H1 (cell line): ENCODE measurements at regions not wholly inside any gene's neighbourhood (a gene's known extent, or its start where the extent isn't known, plus 50 kb on each side); places are given as distances from the start of the nearest gene placed in this dataset.

Source experiments
- CTCF ChIA-PET: fragments of 300-600 bp; sonication (Branson Sonifier 250); formaldehyde crosslinking; loops from one replicate; lab custom pipeline; 2021; ENCODE audit not compliant: partially characterized antibody; lab: Charles Lee
- POLR2A ChIA-PET: fragments of 300-600 bp; sonication (Branson Sonifier 250); formaldehyde crosslinking; loops from one replicate; lab custom pipeline; 2021; ENCODE audit warnings: inconsistent platforms; ENCODE audit not compliant: partially characterized antibody; lab: Charles Lee
- DNase-seq, 2 experiments: peaks; one replicate each; pipeline versions ENCODE4 v3.0.0 to v3.0.0-alpha.2; 2010 to 2022; ENCODE audit warnings: low spot score in 2 of 2, low read depth in 1 of 2, mixed read lengths in 1 of 2
- FAIRE-seq: peaks from 2 replicates; lab custom pipeline; 2011; peaks lifted over from hg19 to GRCh38; lab: Jason Lieb, UNC
- H2AFZ ChIP-seq: 2 replicates; pipeline ENCODE4 v1.8.1; 2012; ENCODE audit warnings: low read length, inconsistent platforms
- H2AK5ac ChIP-seq: 2 replicates; pipeline ENCODE4 v1.6.1; 2013; ENCODE audit warnings: low read depth, low read length
- H2BK120ac ChIP-seq: replicated peaks from 2 replicates; pipeline ENCODE3; 2013; ENCODE audit warnings: low read depth, low read length, inconsistent platforms
- H2BK12ac ChIP-seq: 2 replicates; pipeline ENCODE4 v1.6.1; 2013; ENCODE audit warnings: low read depth, low read length
- H2BK15ac ChIP-seq: 2 replicates; pipeline ENCODE4 v1.6.1; 2013; ENCODE audit warnings: low read length
- H2BK20ac ChIP-seq: 2 replicates; pipeline ENCODE4 v1.6.1; 2013; ENCODE audit warnings: low read length
- H2BK5ac ChIP-seq: 2 replicates; pipeline ENCODE4 v1.6.1; 2013; ENCODE audit warnings: low read depth, low read length
- H3K14ac ChIP-seq: 2 replicates; pipeline ENCODE4 v1.6.1; 2013; ENCODE audit warnings: inconsistent platforms; ENCODE audit not compliant: insufficient read length
- H3K18ac ChIP-seq: 2 replicates; pipeline ENCODE4 v1.6.1; 2013; ENCODE audit warnings: low read length; ENCODE audit errors: extremely low read depth
- H3K23ac ChIP-seq: 2 replicates; pipeline ENCODE4 v1.6.1; 2013; ENCODE audit warnings: inconsistent platforms; ENCODE audit not compliant: insufficient read length
- H3K23me2 ChIP-seq: 2 replicates; pipeline ENCODE4 v1.6.1; 2013; ENCODE audit warnings: low read depth, low read length
- H3K27ac ChIP-seq: 2 replicates; pipeline ENCODE4 v1.6.1; 2011; ENCODE audit warnings: low read depth, low read length, inconsistent platforms
- H3K27me3 ChIP-seq, 4 experiments: replicated peaks in 1 of 4; 1 replicate in 1 of 4; 2 replicates in 3 of 4; pipeline versions ENCODE4 v1.6.1 to v1.8.1; 2011 to 2013; ENCODE audit warnings: low read length in 3 of 4, mild to moderate bottlenecking in 3 of 4, inconsistent platforms in 2 of 4, mixed read lengths in 2 of 4, moderate library complexity in 1 of 4; ENCODE audit not compliant: control insufficient read depth in 3 of 4, insufficient read depth in 3 of 4; ENCODE audit errors: extremely low read depth in 1 of 4
- H3K36me3 ChIP-seq, 4 experiments: 2 replicates each; pipeline versions ENCODE4 v1.6.1 to v1.8.1; 2011 to 2013; ENCODE audit warnings: mild to moderate bottlenecking in 4 of 4, low read length in 3 of 4, moderate library complexity in 2 of 4, control low read depth in 1 of 4, inconsistent platforms in 1 of 4; ENCODE audit not compliant: insufficient read depth in 4 of 4, control insufficient read depth in 2 of 4
- H3K4ac ChIP-seq: replicated peaks from 2 replicates; pipeline ENCODE3; 2013; ENCODE audit warnings: low read length, low read depth, mixed read lengths, inconsistent platforms; ENCODE audit not compliant: insufficient read length
- H3K4me1 ChIP-seq, 4 experiments: replicated peaks in 1 of 4; 1 replicate in 1 of 4; 2 replicates in 3 of 4; pipeline versions ENCODE4 v1.6.1 to v1.8.1; 2011 to 2013; ENCODE audit warnings: low read length in 3 of 4, inconsistent platforms in 2 of 4, mixed read lengths in 1 of 4; ENCODE audit not compliant: insufficient read depth in 4 of 4, control insufficient read depth in 3 of 4
- H3K4me2 ChIP-seq, 2 experiments: 2 replicates each; pipeline versions ENCODE4 v1.6.1 to v1.8.1; 2011 to 2013; ENCODE audit warnings: low read depth in 2 of 2, low read length in 2 of 2, control low read depth in 1 of 2, inconsistent platforms in 1 of 2, mild to moderate bottlenecking in 1 of 2; ENCODE audit not compliant: insufficient read depth in 1 of 2
- H3K4me3 ChIP-seq, 4 experiments: fragments of 200-600, 300-600 bp in 1 of 4; sonication (generic), shearing (Covaris generic), sonication (Bioruptor Twin) in 1 of 4; 2 replicates each; pipeline versions ENCODE4 v1.5.1 to v1.8.1; 2011 to 2016; ENCODE audit warnings: low read length in 4 of 4, low read depth in 3 of 4, control low read depth in 2 of 4, inconsistent platforms in 2 of 4, mild to moderate bottlenecking in 2 of 4, mixed read lengths in 1 of 4, moderate library complexity in 1 of 4; ENCODE audit not compliant: insufficient read depth in 2 of 4; ENCODE audit errors: extremely low read depth in 1 of 4
- H3K56ac ChIP-seq: replicated peaks from 2 replicates; pipeline ENCODE3; 2013; ENCODE audit warnings: low read depth, mild to moderate bottlenecking, mixed read lengths, low read length, inconsistent platforms; ENCODE audit not compliant: insufficient read length
- H3K79me1 ChIP-seq: 2 replicates; pipeline ENCODE4 v1.6.1; 2013; ENCODE audit warnings: low read depth, low read length, control low read depth
- H3K79me2 ChIP-seq, 2 experiments: 2 replicates each; pipeline versions ENCODE4 v1.6.1 to v1.8.1; 2012 to 2013; ENCODE audit warnings: low read length in 2 of 2, mild to moderate bottlenecking in 2 of 2, inconsistent platforms in 1 of 2; ENCODE audit not compliant: insufficient read depth in 2 of 2, control insufficient read depth in 1 of 2
- H3K9ac ChIP-seq, 4 experiments: replicated peaks in 1 of 4; 1 replicate in 1 of 4; 2 replicates in 3 of 4; pipeline versions ENCODE4 v1.6.1 to v1.8.1; 2011 to 2013; ENCODE audit warnings: low read depth in 3 of 4, low read length in 3 of 4, control low read depth in 2 of 4, mild to moderate bottlenecking in 2 of 4, moderate library complexity in 2 of 4, inconsistent platforms in 1 of 4; ENCODE audit errors: extremely low read depth in 1 of 4
- H3K9me3 ChIP-seq, 2 experiments: 2 replicates each; pipeline versions ENCODE4 v1.6.1 to v1.8.1; 2012 to 2013; ENCODE audit warnings: mild to moderate bottlenecking in 2 of 2, moderate library complexity in 2 of 2, control low read depth in 1 of 2, inconsistent platforms in 1 of 2, low read depth in 1 of 2, low read length in 1 of 2, mixed read lengths in 1 of 2; ENCODE audit not compliant: insufficient read depth in 2 of 2
- H4K20me1 ChIP-seq, 2 experiments: replicated peaks in 1 of 2; 2 replicates each; pipeline versions ENCODE3 to v1.8.1; 2011 to 2013; ENCODE audit warnings: inconsistent platforms in 2 of 2, low read length in 2 of 2, mild to moderate bottlenecking in 1 of 2; ENCODE audit not compliant: insufficient read depth in 2 of 2, control insufficient read depth in 1 of 2
- H4K5ac ChIP-seq: 2 replicates; pipeline ENCODE4 v1.6.1; 2013; ENCODE audit warnings: low read length, low read depth, mixed read lengths, inconsistent platforms; ENCODE audit not compliant: insufficient read length
- H4K8ac ChIP-seq: 2 replicates; pipeline ENCODE4 v1.8.0; 2013; ENCODE audit warnings: mild to moderate bottlenecking, moderate library complexity, low read length, inconsistent platforms; ENCODE audit not compliant: insufficient read depth; ENCODE audit errors: extremely low read depth
- H4K91ac ChIP-seq: replicated peaks from 2 replicates; pipeline ENCODE3; 2013; ENCODE audit warnings: low read length, mixed read lengths, inconsistent platforms; ENCODE audit not compliant: insufficient read length
- SUZ12 ChIP-seq: fragments of 200-600 bp; sonication (generic); IDR thresholded peaks from 2 replicates; pipeline ENCODE4 v1.6.1; 2012; ENCODE audit warnings: mild to moderate bottlenecking, inconsistent platforms, low read length, moderate library complexity, mixed read lengths
- WGBS, 2 experiments: shearing (Covaris generic) in 1 of 2; methylation state at CpG; one replicate each; pipeline versions ENCODE4 v1.1.6 to v1.1.7; 2013 to 2015; ENCODE audit warnings: low lambda C conversion rate in 2 of 2, mixed read lengths in 2 of 2, inconsistent platforms in 1 of 2, low coverage in 1 of 2, missing lambda C conversion rate in 1 of 2; ENCODE audit not compliant: insufficient replicate concordance in 2 of 2, insufficient coverage in 1 of 2, insufficient read length in 1 of 2; ENCODE audit errors: extremely low coverage in 1 of 2, missing lambda C conversion rate in 1 of 2; 5-methylcytosine and 5-hydroxymethylcytosine counted together

DNA sequence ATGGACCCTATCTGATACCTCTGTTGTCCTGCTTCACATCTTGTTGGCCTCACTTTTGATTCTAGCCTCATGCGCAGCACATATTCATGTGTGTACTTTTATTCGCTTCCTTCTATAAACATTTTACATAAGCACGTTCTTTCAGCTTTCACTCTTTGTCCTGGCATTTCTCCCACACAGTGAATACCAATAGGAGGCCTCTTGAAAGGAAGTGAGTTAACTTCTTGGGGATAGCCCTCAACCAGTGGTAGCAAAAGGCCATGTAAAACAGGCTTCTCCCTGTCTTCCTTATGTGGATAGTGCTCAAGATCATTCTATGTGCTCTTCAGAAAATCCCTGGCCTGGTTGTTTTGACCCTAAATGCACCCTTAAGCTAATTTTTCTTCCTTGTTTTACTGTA, 633.9 kb upstream of the MBL2 start:
- no peak overlapping the region for H3K27ac ChIP-seq
- H2BK20ac ChIP-seq: no peak overlapping the region
- H4K5ac ChIP-seq: no peak overlapping the region
- POLR2A ChIA-PET: no interaction called here
- peaks cover 0 to 1% of the 10 kb centered on the region in 2 experiments; a peak in 2 of 4 replicates for H3K9me3 ChIP-seq
- H2BK5ac ChIP-seq: no peak overlapping the region
- CTCF ChIA-PET: no interaction called here
- H2BK15ac ChIP-seq: no peak overlapping the region
- no peak overlapping the region for H2BK12ac ChIP-seq
- peaks cover 0 to 4% (median 1%) of the 10 kb centered on the region in 4 experiments; a peak in 3 of 7 replicates for H3K4me1 ChIP-seq
- H3K4ac ChIP-seq: no peak overlapping the region
- H3K56ac ChIP-seq: no peak overlapping the region
- no peak overlapping the region for H3K14ac ChIP-seq
- H2BK120ac ChIP-seq: no peak overlapping the region
- no peak for DNase-seq
- 81% methylated on average over 3 of the region's 3 CpGs; no CpG with 5 or more reads in 1 of the 2 experiments for WGBS, 2 experiments
- H3K79me1 ChIP-seq: no peaks in the 10 kb centered on the region
- no peak overlapping the region for H3K4me2 ChIP-seq
- no peak overlapping the region for H4K91ac ChIP-seq
- no peaks in the 10 kb centered on the region; the same call in 1 of the 2 replicates for H3K23me2 ChIP-seq
- no peaks in the 10 kb centered on the region for H3K79me2 ChIP-seq
- no peak overlapping the region for H3K9ac ChIP-seq
- no peak for FAIRE-seq
- no peaks in the 10 kb centered on the region for H3K27me3 ChIP-seq
- H3K36me3 ChIP-seq: no peaks in the 10 kb centered on the region
- H3K23ac ChIP-seq: no peak overlapping the region
- H4K20me1 ChIP-seq: no peaks in the 10 kb centered on the region
- no peak overlapping the region; the same call in 1 of the 2 replicates for H3K18ac ChIP-seq
- no peak overlapping the region for H2AK5ac ChIP-seq
- no peak overlapping the region for H4K8ac ChIP-seq
- H2AFZ ChIP-seq: peak overlapping the region; percentile 10; the same call in 1 of the 2 replicates
- H3K4me3 ChIP-seq: no peak overlapping the region
- TF ChIP-seq SUZ12: no peak
